NCI-H524 treated with DMSO at 0.1 percent for 48 hours (cell line): ENCODE measurements at regions not wholly inside any gene's neighbourhood (a gene's known extent, or its start where the extent isn't known, plus 50 kb on each side); places are given as distances from the start of the nearest gene placed in this dataset.
"Not testable (repeated sequence)": the region's sequence is repeated elsewhere in the genome, so short reads cannot be mapped to it uniquely, and the experiment has no call there.

Experiments
- DNase-seq: peaks from one replicate; lab custom pipeline; 2025; lab: John Stamatoyannopoulos, UW

GRCh38 chr17:73890831-73891405, 246.7 kb upstream of the SDK2 start:
- DNase-seq = no peak

- DNase-seq = no peak
Observed at GRCh38 chr17:73895157-73895556, 250.9 kb upstream of the SDK2 start.

GRCh38 chr17:73896966-73897365, 252.7 kb upstream of the SDK2 start:
- DNase-seq = no peak

- no peak for DNase-seq
Observed at GRCh38 chr17:73899839-73900238, 255.6 kb upstream of the SDK2 start.

- no peak for DNase-seq
Observed at GRCh38 chr17:73900516-73900915, 256.3 kb upstream of the SDK2 start.

GRCh38 chr17:73901249-73901648, 257.0 kb upstream of the SDK2 start:
- no peak for DNase-seq

GRCh38 chr17:73901661-73902415, 257.6 kb upstream of the SDK2 start:
- peak; percentile 23 for DNase-seq

- DNase-seq = no peak
Observed at GRCh38 chr17:73902416-73903181, 258.4 kb upstream of the SDK2 start.

GRCh38 chr17:73906896-73907870, 262.9 kb upstream of the SDK2 start:
- no peak for DNase-seq

GRCh38 chr17:73909186-73909585, 264.9 kb upstream of the SDK2 start:
- no peak for DNase-seq

GRCh38 chr17:73910206-73910605, 266.0 kb upstream of the SDK2 start:
- DNase-seq = no peak

- no peak for DNase-seq
Observed at GRCh38 chr17:73910821-73911515, 266.7 kb upstream of the SDK2 start.

- no peak for DNase-seq
Observed at GRCh38 chr17:73911726-73912372, 267.6 kb upstream of the SDK2 start.

GRCh38 chr17:73912373-73912746, 268.1 kb upstream of the SDK2 start:
- no peak for DNase-seq

GRCh38 chr17:73914536-73915274, 270.5 kb upstream of the SDK2 start:
- no peak for DNase-seq

- DNase-seq = not testable (repeated sequence)
Observed at GRCh38 chr17:73919033-73919432, 274.8 kb upstream of the SDK2 start.

GRCh38 chr17:73921306-73921705, 277.1 kb upstream of the SDK2 start:
- DNase-seq = no peak

- peak; percentile 85 for DNase-seq
Observed at GRCh38 chr17:73924114-73924908, 279.2 kb upstream of the RPL38 start.

- no peak for DNase-seq
Observed at GRCh38 chr17:73924909-73925186, 278.6 kb upstream of the RPL38 start.
